ENCODE measurements at regions not wholly inside any gene's neighbourhood (a gene's known extent, or its start where the extent isn't known, plus 50 kb on each side); places are given as distances from the start of the nearest gene placed in this dataset.
"Not testable (repeated sequence)": the region's sequence is repeated elsewhere in the genome, so short reads cannot be mapped to it uniquely, and the experiment has no call there.

DNA sequence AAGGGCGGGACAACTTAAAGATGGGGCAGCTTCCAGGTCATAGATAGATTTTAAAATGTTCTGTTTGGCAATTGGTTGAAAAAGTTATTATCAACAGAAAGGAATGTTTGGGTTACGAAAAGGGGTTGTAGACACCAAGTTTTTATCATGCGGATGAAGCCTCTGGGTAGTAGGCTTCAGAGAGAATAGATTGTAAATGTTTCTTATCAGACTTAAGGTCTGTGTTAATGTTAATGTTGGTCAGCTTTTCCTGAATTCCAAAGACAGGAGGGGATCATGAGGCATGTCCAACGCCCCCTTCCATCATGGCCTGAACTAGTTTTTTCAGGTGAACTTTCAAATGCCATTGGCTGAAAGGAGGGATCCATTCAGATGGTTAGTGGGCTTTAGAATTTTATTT lies 84.2 kb upstream of the KIF5B start:
- no peak for DNase-seq

DNA sequence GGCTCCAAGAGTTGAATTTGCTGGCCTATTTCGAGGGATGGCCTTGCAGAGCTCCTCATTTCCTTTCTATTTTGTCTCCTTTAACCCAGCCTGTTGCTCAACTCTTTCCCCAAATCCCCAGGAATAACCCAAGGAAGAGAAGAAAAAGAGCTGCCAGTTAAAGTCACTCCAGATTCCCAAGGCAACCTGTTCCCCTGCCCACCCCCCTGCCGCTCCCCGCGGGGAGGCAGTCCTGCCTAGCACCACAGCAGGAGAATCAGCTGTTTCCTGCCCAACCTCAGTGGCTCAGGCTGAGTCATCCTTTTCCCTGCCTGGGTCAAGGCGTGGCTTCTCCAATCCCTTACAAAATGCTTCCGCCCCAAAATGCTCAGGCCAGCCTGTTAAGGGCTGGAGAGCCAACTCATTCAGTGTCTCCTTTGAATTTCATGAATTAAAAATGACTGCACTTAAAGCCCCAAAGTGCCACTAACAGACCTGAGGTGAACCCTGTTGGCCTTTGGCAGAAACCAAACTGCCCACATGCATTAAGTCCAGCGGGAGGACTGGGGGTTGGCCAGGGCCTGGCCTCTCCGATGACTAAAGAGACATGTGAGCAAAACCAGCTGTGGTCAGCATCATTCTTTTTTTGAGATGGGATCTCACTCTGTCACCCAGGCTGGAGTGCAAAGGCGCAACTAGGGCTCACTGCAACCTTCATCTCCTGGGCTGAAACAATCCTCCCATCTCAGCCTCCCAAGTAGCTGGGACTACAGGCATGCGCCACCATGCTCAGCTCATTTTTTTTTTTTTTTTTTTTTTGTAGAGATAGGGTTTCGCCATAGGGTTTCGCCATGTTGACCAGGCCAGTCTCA lies 83.2 kb upstream of the KIF5B start:
- DNase-seq: no peak

DNA sequence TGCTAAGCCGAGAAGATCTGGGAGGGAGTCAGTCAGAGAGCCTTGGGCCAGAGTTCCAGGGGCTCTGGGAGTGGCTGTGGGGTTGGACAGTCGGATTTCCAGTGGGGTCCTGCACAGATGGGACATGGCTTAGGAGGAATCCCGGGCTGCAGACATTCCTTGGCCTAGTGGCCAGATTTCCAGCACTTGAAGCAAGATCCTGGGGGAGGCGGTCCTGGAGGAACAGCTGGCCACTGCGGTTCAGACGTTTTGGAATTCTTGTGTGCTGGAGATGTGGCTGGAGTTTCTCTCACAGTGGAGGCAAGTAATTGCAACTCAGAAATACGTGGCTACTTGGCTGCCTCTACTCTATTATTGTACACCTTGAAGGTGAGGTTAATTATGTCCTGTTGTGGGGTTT lies 80.7 kb upstream of the KIF5B start:
- not testable (repeated sequence) for DNase-seq

DNA sequence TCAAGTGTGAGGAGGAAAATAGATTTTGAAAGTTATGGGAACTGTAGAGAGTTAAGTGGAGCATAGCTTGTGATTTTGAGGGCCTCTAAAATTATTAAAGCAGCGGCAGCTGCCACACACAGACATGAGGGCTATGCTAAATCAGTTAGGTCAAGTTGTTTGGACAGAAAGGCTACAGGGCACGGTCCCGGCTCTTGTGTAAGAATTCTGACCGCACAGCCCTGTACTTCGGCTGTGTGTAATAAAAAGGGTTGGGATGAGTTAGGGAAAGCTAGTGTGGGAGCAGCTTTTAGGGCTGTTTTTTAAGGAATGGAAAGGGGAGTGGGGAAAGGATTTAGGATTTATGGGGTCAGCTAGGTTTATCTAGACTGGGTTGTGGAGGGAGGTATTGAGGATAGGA lies 79.6 kb upstream of the KIF5B start:
- not testable (repeated sequence) for DNase-seq

DNA sequence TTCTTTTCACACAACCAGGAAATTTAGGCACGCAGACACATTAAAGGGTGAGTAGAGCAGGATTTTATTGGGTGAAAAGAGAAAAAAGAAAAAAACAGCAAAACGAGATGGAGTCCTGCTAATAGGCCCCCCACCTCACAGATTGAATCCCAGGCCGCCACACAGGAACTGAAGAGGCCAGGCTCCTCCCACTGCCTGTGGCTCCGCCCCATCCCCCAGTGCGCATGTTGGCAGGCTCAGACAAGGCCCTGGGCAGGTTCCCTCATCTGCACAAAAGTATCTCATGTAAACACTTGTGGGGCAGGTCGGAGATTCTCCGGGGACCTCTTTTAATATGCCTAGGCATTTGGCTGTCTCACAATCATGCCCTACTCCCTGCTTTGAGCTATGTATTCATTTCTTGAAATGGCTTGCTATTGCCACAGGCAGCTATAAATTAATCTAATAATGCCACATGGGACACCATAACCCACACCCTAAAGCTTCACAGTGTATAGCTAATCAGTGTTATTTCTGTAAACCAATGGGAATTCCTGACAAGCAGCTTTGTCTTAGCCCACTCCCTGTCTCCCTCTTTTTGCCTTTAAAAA lies 76.2 kb upstream of the KIF5B start:
- DNase-seq: no peak

DNA sequence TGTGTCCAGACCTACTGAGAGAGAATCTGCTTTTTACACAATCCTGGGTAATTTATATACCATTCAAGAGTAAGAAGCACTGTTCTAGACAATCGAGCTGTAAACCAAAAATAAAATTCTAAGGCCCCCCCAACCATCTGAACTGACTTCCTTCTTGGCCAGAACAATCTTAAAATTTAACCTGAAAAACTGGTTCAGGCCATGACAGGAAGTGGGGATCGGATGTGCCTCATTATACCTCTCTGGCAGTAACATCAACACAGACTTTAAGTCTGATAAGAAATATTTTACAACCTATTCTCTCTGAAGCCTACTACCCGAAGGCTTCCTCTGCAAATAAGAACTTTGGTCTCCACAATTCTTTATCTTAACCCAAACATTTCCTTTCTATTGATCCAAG lies 75.2 kb upstream of the KIF5B start:
- DNase-seq: no peak

DNA sequence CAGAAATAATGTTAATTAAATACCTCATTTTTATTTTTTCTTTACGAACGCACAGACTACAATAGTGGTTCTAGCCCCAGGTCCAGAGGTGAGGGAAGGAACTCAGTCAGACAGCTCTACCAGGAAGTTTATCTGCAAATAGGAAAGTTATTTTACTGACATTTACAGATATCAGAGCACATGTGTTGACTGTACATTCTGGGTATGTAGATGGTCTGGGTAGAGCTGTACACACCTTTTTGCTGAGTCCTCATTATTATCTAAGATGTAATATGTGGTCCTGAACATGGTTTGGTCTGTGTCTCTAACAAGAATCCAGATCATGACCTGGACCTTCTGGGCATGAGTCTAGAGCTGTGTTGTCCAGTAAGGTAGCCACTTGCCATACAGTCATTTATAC lies 74.6 kb upstream of the KIF5B start:
- DNase-seq: no peak

DNA sequence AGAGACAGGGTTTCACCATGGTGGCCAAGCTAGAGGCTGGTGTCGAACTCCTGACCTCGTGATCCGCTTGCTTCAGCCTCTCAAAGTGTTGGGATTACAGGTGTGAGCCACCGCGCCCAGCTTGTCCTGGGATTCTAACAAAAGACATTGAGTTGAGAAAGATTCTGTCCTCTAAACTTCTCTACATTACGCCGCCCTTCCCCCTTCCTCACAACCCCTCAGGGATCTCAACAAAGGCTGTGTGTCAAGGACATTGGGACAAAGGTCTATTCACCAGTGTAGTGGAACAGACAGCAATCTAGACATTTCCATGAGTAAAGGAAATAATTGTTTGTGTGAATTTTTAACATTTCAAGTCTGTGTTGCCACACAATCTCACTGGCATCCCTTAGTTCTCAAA lies 68.8 kb upstream of the KIF5B start:
- DNase-seq: no peak

DNA sequence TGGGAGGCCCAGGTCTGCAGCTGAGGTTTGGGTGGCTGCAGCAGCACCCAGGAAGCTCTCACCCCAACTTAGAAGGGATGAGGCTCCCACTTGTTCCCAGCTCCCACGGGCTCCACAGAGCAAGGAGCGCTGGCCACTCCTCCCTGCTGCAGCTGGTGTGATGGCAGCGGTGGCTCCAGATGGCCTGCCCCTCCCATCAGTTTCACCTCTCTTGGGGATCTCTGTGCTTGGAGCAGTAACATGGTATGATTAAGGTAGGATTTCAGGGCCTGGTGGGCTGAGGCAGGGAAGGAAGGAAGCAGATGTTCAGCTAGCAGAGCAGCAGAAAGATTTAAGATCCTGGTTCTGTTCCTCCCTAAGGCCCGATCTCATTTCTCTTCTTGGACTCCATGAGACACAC lies 66.8 kb upstream of the KIF5B start:
- no peak for DNase-seq

DNA sequence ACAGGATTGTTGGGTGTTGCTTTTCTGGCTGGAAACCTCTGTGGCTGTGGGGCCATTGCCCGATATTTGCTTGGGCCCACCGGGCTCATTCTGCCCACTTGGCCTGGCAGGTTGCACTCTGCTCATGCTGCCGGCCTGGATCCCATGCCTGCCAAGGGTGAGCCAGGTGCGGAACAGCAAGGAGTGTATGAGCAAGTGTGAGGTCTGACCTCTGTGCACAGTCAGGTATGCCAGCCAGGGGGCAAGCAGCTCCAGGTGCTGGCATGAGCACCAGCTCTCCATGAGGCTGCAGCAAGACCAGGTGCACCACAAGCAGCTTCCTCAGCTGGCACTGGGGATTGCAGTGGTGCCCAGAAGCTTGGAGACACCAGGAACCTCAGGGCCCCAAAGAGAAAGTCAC lies 65.4 kb upstream of the KIF5B start:
- no peak for DNase-seq

DNA sequence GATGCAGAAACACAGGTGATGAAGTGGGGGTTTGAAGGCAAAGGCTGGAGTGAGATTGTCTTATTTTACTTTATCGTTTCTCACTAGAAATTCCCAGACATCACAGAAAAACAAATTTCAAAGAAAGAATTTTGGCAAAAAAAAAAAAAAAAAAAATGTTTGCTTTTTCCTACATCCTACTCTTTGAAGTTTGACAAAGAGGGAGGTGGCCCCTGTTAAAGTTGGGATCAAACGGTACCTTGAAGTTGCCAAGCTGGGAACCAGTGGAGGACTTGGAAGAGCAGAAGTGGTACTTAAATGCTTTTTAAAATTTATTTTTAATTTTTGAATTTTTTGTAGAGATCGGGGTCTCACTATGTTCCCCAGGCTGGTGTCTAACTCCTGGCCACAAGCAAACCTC lies 63.9 kb upstream of the KIF5B start:
- DNase-seq: no peak

DNA sequence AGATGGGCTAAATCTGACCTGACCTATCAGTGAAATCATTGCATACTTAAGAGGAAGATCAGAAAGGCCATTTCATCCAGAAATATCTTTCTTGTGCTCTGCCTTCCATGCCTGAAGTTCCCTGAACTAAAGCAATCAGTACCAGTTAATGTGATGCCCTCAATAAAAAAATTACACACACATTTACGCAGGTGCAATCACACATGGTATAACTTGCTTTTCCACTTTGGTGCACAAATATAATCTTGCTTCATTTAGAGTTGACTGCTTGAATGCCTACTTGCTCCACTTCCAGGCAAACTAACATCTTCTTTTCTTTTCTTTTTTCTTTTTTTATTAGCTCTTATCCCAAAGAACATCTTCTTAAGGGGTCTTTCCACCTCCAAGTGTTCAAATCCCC lies 58.3 kb upstream of the KIF5B start:
- DNase-seq: no peak

DNA sequence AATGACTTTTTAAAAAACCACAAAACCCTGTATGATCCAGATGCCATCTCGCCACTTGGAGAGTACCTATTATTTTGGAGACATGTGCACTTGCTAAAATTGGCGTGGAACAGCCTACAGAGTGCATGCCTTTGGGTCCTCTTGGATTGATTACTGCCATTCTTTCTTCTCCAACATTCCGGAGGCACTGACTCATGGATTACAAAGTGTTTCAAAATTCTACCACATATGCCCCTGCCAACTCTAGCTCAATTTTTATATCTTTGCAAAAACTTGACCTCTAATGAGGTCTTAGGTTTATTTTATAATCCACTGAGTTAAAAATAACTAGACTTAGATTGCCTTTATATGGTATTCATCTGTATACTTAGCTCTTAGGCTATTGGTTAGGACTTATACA lies 55.8 kb upstream of the KIF5B start:
- DNase-seq: no peak

DNA sequence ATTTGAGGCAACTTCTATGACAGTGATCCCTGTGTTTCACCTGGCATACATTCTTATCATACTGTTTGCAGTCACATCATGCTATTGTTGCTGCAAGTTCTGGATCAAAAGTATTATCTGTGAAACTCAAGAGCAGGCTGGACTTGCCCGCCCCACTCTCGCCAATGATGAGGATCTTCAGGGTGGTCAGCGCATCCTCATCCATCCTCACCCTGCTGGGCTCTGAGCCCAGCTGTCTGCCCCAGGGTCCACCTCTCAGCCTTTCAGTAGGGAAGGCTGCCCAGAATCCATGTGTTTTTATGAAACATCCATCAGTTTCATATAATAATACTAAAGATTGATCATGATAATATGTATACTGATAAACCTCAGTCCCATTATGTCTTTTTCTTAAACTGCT lies 55.4 kb upstream of the KIF5B start:
- no peak for DNase-seq

DNA sequence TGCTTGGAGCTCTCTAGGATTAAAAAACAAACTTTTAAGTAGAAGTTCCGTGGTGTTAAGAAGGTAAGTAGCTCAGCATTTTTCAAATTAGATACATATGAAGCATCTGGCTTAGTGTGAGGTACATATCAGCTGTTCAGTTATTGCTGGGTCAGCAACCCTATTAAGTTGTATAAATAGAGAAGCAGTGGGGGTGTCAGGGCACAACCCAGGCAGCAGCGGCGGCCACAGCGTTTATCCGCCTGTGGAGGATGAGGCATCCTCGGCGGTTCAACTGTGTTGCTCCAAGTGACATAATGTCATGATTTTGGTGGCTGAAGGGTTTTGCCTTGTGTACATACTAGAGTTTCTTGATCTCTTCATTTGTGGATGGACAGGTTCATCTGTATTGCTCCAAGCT lies 54.6 kb upstream of the KIF5B start:
- DNase-seq: no peak

DNA sequence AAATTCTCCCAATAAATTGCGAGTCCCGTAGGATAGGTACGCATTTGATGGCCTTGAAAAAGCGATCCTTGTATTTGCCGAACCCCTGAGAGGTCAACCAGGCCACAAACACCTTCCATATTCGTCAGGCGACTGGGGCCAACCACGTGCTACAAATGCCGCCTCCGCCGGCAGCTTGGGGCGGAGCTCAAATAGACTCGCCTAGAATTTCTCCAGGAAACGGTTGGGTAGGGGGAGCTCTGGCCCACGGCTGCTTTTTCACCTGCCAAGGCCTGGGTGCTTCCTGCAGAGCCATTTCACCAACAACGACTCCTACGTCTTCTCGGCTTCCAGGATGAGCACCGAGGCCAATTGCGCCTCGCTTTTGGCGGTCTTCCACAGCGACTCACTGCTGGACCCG lies 53.4 kb upstream of the KIF5B start:
- DNase-seq: no peak
